ENCODE measurements at regions not wholly inside any gene's neighbourhood (a gene's known extent, or its start where the extent isn't known, plus 50 kb on each side); places are given as distances from the start of the nearest gene placed in this dataset.

- TF ChIP-seq EZH2 (IDR thresholded peaks at IDR 0.05; ENCODE audit: insufficient read depth, poor library complexity, severe bottlenecking): no peak
- no peak for TF ChIP-seq EZH2phosphoT487 (IDR thresholded peaks at IDR 0.05; ENCODE audit: insufficient read depth, low read depth)
Observed at GRCh38 chr2:175350105-175350504, 168.6 kb upstream of the ATP5MC3 start.

All from GM23248 (cell line).